Fibroblast of skin of abdomen (primary cell): ENCODE measurements at regions not wholly inside any gene's neighbourhood (a gene's known extent, or its start where the extent isn't known, plus 50 kb on each side); places are given as distances from the start of the nearest gene placed in this dataset.
"Not testable (repeated sequence)": the region's sequence is repeated elsewhere in the genome, so short reads cannot be mapped to it uniquely, and the experiment has no call there.

Experiments used
- DNase-seq: peaks from one replicate; pipeline ENCODE4 v3.0.0-alpha.2; 2013

DNA sequence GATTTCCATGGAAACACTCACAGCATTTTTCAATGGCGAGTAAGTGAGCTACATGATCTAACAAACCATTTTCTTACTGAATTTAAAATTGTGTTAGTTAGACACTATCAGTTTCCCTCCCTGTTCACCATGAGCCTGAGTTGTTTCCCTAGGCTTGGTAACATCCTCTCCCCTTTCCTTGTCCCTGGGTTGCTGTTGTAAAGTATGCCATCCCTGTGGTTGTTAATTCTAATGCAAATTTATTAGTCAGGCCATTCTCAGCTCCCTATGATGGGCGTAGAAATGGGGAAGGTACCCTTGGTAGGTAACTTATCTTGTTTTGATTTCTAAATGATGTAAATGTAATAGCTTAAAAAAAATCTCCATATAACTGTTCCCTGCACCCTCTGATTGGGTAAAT is 143.0 kb downstream of the SPATA31A6 start:
- DNase-seq = not testable (repeated sequence)

DNA sequence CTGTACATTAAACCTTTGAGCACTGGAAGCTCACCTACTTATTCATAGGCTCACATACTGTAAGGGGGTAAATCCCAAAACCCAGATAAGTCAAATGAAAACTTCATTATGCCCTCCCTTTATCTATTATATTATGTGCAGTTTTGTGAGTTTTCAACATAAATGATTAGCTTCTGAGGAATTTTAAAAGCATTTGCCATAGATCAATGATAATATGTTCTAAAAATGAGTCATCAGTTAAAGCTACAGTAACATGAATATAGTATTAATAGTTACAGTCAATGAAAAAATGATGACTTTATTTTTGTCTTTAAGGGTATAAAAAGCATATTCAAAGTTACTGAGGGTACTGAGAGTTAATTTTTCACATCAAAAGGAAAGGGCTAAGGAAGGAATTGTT is 151.9 kb downstream of the SPATA31A6 start:
- DNase-seq = peak; percentile 11

DNA sequence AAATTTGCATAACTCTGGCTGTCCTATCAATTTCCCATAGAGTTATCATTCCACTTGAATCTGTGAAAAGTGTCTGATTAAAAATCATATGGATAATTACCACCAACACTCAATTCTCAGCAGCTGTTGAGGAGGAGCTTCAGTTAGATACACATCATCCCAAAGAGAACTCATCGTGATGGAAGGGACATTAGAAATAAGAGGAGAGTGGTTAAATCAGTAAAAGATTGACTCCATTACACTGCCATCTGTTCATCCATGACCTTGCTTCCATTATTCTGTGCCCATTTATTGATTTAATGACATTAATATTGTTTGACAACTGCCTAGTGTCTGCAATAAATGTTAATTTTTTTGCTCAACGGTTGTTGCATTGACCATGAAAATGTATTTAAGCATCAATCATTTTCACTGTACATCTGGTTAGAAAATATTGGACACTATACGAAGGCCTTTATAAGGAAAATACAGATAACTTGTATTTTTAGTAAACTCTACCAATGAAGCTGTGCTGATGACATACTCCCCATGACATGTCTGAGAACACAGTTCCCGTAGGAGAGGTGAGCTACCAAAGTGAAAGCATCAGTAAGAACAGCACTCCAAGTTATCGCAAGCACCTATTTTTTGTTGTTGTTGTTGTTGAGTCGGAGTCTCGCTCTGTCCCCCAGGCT is 152.7 kb downstream of the SPATA31A6 start:
- DNase-seq = not testable (repeated sequence)

DNA sequence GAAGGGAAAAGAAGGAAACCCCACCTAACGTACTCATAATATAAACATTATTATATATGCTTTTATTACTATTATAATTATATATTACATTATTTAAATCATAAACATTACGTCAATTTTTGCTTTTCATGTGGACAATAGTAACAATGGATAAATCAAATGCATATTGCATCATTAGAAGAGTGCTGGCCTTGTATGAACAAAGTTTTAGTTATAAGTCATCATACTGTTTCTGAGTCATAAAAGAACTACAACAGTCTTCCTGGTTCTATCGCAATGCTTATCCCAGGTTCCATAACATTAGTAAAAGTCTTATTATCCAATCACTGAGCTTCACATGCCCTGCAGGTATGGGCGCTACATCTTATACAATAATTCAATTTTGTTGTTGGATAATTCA is 154.8 kb downstream of the SPATA31A6 start:
- not testable (repeated sequence) for DNase-seq

DNA sequence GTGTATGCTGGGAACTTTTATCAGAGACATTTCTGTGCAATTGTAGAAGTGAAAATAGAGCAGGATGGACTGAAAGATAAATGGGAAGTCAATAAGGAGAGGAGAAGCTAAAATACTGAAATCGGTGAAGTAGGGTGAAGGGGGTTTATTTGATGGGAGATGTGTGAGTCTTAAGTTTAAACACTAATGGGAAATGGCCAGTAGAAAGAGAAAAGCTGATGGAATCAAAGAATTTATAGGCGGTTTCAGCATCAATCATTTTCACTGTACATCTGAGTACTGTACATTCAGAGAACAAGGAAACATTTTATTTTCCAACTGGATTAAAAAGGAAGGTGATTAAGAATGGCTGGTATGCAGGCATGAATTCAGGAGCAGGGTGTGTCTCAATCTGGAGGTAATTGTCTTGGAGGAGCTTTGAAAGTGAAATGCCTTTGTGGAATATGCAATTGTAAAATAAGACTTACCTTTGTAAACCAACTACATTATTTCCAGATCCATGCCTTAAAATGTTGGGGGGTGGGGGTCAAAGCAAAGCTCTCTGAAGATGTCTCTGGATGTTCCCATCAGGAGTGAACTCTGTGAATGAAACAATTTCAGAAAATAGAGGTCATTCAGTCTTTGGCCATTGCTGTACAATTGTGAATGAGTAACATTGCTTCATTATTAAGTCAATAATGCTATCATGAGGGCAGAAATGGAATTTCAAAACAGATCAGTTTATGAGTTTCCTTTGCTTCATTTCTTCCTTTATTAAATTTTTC is 156.4 kb downstream of the SPATA31A6 start:
- not testable (repeated sequence) for DNase-seq

DNA sequence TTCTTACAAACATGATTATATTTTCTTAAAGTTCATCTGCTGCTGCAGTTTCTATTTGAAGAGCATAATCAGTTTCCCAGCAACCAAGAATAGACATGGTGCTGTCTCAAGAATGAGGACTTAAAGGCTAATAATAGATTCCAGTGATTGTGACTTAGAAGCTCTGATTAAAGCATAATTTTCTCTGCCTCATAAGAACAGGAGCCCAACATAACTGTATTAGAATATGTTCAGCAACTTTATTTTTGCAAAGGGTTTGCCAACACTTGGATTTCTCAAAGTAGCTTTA is 156.9 kb downstream of the SPATA31A6 start:
- DNase-seq = not testable (repeated sequence)

DNA sequence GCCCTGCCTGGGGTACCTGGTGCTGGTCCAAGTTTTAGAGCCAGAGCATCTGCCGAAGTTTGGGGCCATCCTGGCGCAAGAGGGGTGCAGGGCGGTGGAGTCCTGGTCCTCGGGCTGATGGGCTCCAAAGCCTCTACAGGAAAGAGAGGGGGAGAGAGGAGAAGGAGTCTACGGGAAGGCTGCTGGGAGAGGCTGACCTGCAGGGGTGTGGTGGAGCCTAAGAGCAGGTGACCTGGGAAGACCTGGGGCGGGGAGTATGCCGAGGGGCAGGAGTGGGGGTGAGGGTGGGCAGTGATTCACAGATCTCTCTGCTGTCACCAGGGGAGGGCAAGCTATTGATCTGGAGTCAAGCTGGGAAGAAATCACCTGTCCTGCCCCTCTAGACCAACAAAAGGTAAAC is 158.4 kb downstream of the SPATA31A6 start:
- not testable (repeated sequence) for DNase-seq

DNA sequence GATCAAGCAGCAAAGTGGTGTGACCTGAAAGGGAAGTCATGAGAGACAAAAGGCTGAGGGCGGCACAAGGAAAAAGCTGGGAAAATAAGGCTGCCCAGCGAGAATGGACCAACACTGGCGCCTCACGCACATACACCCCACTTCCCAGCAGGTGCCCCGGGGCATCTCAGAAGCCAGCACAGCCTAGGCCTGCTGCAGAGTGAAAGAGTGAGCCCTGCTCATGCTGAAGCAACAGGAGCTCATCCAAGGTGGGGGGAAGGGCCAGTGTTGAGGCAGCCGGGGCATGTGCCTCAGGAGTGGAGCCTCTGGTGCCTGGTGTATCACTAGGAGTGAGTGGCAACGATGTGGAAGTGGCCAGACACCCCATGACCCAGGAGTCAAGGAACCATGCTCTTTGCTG is 158.8 kb downstream of the SPATA31A6 start:
- DNase-seq = not testable (repeated sequence)

DNA sequence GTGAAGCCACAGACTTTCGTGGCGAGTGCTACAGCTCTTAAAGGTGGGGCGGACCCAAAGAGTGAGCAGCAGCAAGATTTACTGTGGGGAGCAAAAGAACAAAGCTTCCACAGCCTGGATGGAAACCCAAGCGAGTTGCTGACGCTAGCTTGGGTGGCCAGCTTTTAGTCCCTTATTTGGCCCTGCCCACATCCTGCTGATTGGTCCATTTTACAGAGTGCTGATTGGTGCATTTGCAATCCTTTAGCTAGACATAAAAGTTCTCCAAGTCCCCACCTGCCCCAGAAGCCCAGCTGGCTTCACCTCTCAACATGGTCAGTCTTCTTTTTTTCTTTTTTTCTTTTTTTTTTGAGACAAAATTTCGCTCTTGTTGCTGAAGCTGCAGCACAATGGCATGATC is 161.0 kb downstream of the SPATA31A6 start:
- not testable (repeated sequence) for DNase-seq

DNA sequence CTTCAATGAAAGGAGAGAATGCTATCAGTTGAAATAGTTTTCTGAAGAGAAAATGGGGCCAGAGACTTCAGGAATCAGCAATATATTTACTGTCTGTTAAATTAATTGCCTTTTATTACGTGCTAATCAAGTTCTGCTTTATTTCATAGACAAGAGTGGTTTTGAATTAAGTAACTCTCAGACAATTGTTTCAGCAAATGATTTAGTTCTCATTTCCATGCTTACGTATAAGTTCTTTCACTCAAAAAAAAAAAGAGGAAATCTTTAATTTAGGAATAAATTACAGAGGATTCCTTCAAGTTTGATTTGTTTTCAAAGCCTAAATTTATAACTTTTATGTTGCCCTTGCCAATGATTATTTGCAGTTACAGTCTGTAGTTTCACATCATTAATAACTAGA is 163.5 kb downstream of the SPATA31A6 start:
- not testable (repeated sequence) for DNase-seq

DNA sequence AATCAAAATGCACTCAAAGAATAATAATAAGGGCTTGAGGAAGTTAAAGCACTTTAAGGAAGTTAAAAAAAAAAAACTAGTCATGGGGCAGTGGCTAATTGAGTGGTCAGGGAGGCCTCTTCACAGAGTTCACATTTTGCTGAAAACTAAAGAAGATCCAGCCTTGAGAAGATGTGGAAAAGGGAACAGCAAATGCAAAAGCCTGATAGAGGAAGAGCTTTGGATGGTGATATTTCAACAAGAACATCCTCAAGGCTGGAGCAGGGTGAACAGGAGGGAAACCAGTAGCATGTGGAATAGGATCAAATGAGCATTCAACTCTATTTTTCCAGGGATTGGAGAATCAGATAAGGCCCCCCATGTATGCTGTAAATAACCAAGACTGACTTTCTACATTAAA is 165.7 kb downstream of the SPATA31A6 start:
- DNase-seq = not testable (repeated sequence)

DNA sequence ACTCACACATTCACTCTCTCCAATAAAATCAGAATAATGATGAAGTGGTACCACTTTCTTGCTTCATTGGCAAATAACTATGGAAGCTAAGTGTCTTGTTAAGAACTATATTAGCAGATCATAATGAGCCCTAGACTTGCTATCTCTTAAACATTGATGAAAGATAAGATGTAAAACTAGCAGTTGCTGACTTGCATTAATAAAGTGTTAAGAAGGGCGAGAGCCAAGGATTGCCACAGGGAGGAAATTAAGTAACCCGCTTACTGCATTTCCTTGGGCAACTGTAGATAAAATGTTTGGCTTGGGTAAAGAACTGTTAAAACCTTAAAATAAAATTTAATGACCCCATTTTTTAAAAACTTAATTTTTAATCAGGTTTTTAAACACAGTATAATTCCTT is 167.0 kb downstream of the SPATA31A6 start:
- DNase-seq = not testable (repeated sequence)

DNA sequence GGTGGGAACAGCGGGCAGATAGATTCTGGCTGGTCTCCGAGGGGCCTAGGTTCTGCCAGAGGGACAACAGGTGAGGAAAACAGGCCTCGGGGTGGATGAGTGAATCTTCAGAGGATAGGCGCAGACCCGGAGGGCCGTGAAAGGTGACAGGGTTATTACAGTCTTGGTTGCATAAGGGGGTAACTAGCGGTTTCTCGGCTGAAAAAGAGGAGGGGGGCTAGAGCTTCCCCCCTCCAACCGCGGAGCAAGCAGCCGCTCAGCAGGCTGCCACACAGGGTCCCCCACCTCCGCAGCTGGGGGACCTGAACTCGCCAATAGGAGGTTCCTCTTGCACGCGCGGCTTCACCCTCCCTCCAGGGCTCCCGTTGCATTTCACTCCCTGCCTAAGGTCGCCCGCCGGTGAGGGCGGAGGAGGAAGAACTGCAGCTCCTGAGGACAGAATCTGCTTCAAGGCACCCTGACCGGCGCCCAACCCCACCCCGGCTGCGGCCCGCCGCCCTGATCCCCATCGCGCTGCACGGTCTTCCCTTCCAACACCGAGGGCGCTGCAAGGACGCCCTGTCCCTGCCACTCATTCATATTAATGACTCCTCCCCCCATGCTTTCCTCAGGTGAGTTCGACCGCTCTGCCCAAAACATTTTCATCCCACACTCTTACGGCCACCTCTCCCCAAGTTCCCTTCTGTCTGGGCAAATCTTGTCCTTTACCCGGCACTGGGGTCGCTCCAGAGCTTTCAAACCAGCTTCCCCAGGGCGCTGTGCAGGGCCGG is 174.3 kb downstream of the SPATA31A6 start:
- not testable (repeated sequence) for DNase-seq

DNA sequence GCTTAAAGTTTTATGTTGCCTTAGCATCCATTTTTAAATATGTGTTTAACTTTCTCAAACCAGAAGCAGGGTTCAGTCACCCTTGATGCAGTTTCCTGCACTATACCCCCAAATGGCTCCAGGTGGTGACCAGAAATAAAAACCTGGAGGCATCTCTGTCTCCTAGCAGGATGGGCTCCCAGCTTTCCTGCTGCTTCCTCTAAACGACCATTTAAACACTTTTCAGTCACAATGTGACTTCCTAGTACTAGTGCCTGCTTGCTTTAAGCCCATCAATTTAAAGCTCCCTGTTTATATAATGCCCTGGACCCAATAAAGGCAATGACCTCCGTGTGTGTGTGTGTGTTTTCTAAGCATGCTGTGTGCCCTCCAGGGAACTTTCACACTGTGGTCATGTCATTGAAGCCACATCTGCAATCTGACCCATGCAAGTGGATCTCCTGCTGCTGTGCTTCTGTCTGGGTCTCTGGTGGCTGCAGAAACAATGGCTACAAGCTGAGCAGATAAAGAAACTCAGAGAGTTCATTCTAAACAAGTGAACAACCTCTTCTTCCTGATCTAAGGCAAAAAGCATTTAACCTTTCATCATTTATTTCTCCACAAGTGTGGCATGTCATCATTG is 175.3 kb downstream of the SPATA31A6 start:
- not testable (repeated sequence) for DNase-seq

DNA sequence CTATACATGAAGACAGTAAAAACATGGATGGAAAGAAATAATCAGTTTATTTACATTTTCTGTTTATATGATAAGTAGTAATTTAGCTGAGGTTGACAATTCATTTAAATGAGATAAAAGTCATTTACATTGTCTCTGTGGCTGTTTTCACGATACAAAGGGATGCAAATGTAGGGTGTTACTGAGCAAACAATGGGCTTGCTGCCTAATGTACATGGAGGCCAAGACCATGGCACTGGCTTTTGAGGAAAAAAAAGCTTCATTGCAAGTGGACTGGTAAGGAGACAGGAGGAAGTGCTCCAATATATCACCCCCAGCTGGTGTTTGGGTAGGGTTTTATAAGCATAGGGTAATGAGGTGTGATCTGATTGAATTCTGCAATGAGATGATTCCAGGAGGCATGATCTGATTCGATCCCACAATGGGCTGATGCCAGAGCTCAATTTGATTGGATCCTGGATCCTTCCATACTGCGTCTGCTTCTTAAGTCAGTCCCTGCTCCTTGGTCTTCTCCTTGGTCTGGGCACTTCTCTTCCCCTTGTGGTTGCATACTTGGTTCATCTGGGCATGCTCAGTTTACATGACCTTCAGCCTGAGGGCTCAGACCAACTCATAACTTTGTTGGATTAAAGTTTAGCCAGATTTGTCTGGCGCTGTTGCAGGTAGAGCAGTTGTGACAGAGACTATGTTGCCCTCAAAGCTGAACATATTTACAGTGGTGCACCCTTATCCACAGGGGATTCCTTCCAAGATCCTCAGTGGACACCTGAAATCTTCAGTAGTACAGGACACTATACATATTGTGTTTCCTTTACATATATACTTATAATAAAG is 181.2 kb downstream of the SPATA31A6 start:
- DNase-seq = not testable (repeated sequence)

DNA sequence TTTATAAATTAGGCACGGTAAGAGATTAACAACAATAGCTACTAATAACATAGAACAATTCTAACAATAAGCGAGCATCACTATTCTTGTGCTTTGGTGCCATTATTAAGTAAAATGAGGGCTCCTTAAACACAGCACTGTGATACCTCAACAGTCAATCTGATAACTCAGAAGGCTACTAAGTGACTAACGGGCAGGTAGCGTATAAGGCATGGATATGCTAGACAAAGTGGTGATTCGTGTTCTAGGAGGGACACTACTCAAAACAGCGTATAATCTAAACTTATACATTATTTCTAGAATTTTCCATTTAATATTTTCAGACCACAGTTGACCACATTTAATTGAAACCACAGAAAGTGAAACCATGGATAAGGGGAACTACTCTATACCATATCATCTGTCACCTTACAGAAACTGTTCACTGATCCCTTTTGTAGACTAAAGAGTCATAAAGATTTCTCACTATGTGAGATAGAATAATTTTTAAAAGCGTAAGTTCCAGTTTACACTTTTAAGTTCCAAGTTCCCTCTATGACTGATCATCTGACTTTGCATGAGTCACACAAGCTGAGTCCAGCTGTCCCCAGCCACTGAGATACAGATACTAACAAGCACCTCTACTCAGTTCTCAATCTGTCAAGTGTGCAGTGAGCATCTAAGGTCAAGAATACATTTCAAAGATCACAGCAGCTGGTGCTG is 181.9 kb downstream of the SPATA31A6 start:
- DNase-seq = not testable (repeated sequence)

DNA sequence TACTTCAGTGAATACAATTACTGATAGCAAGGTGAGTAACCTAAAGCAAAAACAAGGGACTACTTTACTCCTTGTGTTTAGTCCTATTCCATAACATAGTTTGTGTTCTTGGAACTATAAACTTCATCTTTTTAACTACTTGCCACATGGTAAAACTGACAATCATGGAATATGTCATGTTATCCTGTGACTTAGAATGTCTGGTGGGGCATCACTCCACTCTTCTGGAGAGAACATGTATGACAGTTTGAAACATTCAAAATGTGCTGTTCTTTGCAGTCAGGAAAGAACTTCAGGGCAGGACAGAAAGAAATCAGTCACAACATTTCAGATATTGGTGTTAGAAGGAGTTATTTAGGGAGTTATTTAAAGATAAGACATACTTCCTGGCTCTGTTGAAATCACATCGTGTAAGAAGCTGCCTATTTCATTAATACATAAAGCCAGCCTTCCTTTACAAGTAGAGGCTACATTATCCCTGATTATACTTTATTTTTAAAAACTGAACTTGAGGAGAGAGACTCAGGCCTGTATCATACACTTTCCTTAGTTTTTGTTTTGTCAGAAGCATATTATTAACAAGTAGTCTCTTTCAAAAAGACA is 184.9 kb downstream of the SPATA31A6 start:
- not testable (repeated sequence) for DNase-seq

DNA sequence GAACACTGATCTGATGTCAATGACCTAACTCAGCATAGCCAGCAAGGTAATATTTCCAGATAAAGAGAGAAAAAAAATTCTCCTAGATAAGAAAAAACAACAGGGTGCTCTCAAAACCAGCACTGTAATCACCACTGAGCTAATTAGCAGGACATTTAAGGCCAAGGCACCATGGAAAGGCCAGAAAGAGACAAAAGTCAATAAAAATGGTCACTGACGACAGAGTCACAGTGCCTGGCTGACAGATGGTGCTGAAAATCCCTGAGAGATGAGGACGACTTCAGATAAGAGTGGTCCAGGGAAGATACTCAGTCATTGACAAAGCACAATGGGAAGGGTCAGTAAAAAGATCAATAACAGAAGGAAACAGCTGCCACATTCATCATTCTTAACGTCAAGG is 186.7 kb downstream of the SPATA31A6 start:
- not testable (repeated sequence) for DNase-seq

DNA sequence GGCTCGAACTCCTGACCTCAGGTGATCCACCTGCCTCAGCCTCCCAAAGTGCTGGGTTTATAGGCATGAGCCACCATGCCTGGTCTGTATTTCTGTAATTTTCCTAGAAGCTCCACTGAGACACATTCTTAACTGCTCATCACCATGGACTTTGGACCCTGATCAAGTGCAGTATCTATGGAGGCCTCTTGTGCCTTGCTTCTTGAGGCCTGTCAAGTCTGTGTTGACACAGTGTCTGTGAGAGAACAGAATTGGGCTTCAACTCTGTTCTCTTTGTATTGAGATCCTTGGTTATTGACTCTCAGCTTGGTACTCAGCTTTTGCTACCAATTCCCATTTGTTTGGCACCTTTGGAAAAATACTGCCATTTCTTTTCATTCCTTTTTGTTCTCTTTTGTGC is 188.0 kb downstream of the SPATA31A6 start:
- DNase-seq = not testable (repeated sequence)

DNA sequence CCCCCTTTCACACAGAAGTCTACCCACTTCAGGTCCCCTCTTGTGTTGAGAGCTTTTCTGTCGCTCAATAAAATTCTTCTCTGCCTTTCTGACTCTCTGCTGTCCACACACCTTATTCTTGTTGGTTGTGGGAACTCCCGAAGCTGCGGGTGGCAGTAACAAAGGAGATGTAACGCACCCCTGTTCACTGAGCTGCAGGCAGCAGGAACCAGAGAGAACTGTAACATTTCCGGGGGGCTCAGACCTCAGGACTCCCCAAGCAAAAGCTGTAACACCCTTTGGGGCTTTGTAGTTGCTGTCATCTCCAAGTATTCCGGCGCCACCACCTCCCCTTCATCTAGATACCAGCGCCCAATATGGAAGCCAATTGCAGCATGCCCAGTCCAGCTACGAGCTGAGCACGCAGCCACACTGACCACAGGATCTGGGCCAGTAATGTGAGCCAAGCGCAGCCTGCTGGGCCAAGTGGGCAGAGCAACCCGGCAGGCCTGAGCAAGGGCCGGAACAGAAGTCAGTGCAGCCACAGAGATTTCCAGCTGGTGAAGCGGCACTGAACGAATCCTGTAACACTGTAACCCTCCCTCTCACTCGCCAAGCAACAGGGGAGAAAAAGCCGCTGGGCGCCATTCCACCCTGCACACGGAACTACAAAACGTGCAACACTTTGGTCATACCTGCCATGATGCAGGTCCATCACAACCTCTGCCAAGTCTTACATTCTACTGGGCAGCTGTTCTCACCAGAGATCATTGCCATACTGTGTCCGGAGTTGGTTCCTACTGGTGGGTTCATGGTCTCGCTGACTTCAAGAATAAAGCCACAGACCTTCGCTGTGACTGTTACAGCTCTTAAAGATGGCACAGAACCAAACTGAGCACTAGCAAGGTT is 194.3 kb downstream of the SPATA31A6 start:
- DNase-seq = not testable (repeated sequence)
